Inflammatory macrophage treated with lipopolysaccharide for 1 hour (primary cell): ENCODE measurements at regions not wholly inside any gene's neighbourhood (a gene's known extent, or its start where the extent isn't known, plus 50 kb on each side); places are given as distances from the start of the nearest gene placed in this dataset.

ENCODE experiments used
- DNase-seq, 2 donors: peaks; one replicate each; pipeline ENCODE4 v3.0.0-alpha.2; 2020 to 2022

DNA sequence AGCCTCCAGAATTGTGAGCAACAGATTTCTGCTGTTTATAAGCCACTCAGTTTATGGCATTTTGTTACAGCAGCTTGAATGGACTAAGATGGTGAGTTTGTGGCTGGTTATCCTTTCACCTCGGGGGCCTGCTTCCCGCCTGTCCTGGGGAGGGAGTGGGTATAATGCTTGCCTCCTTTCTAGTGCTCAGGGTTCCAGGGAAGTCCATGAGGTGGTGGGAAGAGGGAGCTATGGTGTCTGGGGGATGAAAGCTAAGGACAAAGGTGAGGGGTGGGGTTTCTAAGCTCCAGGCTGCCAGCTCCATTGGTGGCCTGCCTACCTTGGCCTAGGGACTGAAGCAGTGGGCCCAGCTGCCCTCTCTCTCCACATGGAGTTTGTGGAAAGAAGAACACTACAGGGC, 50.2 kb upstream of the SDK2 start:
- no peak for DNase-seq

DNA sequence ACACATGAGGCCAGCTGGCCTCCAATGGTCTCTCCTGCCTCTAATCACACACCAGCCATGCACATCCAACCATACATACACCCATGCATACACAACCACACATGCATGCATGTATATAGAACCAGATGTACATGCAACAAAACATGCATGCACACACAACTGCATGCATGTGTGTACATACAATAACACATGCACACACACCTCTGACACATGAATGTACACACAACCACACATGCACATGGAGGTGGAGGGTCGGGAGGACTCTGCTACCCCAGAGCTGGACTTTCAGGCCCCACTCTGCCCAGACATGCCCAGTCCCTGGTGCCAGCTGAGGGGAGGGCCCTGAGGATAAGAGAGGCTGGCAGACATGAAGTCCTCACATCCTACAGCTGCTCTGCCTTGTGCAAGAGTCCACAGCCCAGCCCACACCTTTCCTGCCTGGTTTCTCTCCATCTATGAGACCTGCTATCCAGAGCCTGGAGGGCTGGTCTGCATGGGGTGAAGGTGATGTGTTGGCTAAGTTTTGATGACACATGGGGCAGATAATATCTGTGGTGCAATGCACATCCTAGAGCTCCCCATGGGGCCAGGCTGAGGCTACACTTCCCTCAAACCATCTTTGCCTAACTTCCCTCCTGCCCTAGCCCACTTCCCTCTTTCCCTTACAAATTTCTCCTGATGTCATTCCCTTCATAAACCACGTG, 50.9 kb upstream of the SDK2 start:
- peak; percentile 3 to 9 for DNase-seq

DNA sequence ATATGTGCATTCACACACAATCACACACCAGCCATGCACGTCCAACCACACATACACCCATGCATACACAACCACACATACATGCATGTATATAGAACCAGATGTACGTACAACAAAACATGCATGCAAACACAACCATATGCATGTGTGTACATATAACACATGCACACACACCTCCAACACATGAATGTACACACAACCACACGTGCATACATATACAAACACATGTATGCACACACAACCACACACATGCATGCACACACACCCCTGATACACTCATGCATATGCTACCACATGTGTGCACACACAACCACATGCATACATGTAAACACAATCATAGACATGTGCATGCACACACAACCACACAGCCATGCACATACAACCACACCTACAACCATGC, 52.0 kb upstream of the SDK2 start:
- no peak for DNase-seq

DNA sequence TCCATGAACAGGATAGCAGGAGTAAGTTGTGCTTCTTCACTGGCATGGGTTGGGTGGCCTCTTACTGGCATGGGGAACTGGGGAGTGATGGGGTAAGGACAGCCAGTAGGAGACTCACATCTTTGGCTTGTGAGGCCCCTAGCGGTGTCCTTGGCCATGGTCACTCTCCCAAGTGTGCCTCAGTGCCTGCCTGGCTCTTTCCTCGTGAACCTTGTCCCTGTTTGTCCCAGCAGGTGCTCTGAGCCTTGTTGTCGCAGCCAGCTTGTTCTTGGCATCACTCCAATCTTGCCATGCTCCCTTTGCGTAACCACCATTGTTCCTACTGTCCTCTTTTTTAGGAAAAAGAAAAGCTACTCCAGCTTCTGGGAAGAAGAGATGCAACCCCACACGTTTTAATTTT, 53.6 kb upstream of the SDK2 start:
- no peak for DNase-seq

DNA sequence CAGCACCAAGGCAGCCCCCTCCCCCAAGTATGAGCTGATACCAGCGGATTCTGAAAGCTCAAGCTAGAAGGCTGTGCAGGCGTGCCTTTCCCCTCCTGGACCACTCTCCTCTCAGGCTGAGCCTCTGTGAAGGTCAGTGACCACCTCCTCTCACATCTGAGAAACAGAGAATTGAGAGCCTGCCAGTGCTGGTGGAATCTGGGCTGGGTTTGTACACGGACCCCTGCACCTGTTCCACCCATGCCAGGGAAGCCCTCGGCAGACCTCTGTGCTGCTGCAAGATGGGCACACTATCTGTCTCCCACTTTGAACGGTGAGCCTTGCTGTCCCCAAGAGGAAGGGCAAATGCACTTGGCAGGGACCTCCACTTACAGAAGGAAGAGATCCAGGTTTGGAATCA, 54.7 kb upstream of the SDK2 start:
- DNase-seq, result no peak

DNA sequence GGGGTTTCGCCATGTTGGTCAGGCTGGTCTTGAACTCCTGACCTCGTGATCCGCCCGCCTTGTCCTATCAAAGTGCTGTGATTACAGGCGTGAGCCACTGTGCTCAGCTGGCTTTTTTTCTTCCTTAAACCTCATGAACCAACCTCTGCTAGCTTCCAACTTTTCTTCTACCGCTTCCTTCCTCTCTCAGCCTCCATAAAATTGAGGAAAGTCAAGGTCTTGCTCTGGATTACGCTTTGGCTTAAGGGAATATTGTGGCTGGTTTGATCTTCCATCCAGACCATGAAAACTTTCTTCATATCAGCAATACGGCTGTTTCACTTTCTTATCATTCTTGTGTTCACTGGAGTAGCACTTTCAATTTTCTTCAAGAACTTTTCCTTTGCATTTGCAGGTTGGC, 57.5 kb upstream of the SDK2 start:
- DNase-seq, result no peak

DNA sequence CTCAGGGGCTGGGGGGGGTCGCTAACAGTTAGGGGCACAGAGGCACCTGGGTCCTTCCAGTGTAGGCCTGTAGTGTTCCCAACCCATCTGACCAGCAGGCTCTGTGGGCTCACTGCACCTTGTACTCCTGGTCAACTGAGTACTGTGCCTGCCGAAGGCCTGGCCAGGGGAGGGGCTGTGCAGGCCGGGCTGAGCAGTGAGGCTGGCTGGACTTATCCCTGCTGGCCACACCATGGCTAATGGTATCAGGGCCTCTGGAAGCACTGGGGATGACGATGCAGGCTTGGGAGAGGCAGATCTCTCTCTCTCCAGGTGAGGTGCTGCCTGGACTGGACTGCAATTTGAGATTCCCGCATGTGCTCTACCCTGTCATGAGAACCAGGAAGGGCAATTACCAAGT, 58.9 kb upstream of the SDK2 start:
- no peak for DNase-seq

DNA sequence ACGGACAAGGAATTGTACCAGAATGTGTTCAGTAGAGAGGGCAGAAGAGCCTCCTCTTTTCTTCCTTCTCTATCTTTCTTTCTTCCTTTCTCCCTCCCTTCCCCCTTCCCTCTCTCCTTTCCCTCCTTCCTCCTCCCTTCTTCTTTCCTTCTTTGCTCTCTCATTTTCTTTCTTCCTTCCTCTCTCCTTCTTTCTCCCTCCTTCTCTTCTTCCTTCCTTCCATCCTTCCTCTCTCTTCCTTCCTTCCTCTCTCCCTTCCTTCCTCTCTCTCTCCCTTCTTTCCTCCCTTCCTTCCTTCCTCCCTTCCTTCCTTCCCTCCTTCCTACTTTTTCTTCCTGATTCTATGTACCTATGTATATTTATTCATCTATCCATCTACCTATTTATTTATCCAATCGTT, 59.7 kb upstream of the SDK2 start:
- no peak for DNase-seq

DNA sequence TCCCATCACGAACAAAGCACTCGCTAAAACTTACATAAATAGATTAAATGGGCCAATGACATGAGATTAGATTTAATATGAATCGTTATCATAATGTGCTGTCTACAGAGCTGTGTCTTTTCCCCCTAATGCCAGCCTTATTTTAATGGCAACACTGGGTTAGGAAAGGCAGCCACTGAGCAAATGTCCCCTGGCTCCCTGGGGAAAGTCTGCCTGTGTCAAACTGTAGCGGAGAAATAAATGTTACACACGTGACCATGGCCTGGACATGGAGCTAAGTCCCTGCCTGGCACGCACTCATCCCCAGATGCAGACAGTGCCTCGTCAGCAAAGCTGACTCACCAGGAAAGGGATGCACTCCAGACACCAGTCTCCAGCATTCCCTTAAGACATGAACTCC, 61.3 kb upstream of the SDK2 start:
- DNase-seq, result no peak

DNA sequence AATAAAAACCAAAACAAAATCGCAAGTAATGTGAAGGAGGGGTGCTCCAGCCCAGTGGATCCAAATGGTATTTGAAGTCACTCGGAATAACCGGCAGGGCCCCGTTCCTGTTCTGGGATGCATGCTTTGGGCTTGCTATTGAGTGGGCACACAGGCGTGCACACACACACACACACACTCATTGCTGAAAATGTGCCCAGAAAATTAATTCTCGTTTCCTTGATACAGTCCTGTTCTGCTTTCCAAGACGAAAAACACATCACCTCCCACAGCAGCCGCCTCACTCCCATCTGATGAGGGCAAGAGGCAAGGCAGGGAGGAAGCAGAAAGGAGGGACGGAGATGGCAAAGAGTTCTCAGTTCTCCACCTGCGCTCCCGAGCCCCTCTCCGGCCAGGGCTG, 62.2 kb upstream of the SDK2 start:
- DNase-seq, result no peak

DNA sequence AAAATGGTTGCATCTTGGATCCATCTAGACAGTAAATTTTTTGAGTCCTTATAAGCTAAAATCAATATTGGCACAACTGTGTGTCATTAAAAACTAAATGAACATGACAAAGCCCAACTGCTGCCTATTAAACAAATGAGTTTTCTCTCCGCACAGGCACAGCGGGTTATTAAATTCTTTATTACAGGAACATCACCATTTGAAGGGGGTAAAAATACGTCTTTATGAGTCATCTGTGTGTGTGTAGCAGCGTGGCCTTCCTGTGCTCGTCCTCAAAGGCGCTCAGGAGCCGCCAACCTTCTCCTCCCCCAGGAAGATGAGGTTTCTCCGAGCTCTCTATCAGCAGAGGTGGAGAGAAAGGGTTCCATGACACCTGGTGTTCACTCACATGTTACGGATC, 62.6 kb upstream of the SDK2 start:
- DNase-seq, result no peak

DNA sequence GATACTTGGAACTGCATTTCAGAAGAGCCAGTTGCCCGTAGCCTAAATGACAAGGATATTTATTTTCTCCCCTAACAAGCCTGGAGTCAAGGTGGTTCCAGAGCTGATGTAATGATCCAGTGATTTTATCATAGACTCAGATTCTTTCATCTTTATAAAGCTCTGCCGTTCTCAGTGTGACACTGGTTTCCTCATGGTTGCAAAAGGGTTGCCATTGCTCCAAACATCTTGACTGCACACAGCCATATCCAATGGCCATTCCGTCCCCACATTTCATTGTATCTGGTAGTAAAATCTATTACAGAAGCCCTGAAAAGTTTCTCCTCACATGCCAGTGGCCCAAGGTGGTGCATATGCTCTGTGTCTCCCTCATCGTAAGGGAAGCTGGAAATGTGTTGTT, 63.1 kb upstream of the SDK2 start:
- no peak for DNase-seq

DNA sequence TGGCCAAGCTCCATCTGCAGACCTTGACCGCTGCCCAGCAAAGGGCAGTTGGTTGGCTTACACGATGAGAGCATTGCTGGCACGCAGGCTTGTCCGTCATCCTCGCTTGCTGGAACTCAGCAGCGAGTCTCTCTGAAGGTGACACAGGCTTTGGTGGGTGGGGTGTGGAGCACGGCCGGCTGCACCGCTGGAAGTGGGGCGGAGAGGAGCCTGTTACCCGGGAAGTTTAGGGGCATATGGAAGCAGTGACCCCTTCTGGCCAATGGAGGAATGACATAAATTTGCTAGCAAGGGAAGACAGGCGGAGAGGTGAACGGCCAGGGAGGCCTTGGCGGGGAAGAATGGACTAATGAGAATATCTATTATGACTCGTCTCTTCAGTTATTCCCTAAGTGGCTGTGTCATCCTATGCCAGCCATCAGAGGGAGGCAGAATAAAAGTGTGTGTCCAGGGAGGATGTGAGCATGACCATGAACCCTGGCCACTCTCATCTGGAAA, 65.9 kb upstream of the SDK2 start:
- peak; percentile 25 to 92 for DNase-seq

DNA sequence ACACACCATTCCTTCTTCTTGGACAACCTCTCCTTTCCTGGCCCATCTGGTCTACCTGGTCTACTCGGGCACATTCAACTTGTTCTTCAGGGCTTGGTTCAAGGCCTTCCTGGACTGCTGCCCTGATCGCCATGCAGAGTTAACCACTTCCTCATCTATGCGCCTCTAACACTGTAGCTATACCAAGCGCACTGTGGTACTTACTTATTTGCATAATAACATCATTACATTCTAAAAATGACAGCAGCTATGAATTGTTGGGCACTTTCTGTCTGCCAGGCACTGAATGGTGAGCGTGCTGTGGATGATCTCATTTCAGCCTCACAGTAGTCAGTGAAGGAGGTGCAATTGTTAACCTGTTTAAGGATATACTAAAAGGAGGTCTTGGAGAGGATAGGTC, 66.9 kb upstream of the SDK2 start:
- peak in 1 of 2 donors; percentile 35 for DNase-seq

DNA sequence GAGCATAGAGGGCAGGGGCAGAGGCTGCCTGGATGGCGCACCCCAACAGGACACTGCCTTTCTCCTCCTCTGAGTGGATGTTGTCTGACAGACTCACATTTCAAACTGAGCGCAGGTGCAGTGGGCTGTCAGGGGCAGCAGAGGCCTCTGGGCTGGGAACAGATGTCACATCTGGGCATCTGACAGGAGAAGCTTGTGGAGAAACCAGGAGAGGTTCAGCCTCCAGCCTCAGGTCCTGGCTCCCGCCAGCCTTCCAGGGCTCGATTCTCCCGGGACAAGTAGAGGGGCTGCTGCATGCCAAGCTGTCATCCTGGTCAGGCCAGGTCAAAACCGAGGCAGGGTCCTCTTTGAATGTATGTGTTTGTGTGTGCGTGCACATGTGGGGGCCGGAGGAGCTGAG, 67.7 kb upstream of the SDK2 start:
- no peak for DNase-seq

DNA sequence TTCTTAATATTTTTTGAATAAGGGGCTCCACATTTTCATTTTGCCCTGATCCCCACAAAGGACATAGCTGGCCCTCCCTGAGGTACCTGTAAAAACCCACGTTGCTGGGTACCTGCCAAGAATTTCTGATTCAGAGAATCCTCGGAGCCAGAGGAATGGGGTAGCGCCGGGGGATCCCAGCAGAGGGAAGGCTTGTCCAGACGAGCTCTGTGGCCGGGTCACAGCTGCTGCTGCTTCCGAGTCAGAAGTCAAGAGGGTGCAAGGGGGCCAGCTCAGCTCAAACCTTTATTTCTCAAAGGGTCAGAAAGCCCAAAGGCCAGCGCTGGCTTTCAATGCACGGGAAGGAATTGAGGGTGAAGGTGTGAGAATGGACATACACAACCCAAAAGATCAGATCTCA, 68.9 kb upstream of the SDK2 start:
- DNase-seq, result no peak

DNA sequence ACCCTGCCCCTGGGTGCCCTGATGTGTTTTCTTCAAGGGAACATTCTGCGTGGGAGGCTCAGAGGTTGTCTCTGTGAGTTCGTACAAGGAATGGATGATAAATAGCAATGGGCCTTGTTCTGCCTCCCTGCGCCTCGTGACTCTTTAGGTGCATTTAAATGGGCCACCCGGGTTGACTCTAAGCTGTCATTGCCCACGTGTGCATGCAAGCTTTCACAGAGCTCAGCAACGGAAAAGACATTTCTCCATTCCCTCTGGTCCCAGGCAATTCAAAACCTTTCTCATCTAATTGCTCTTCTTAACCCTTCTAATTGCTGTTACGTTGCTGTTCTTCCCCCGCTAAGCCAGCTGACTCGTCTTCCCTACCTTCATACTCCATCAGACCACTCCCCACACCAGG, 71.5 kb upstream of the SDK2 start:
- DNase-seq, result no peak

DNA sequence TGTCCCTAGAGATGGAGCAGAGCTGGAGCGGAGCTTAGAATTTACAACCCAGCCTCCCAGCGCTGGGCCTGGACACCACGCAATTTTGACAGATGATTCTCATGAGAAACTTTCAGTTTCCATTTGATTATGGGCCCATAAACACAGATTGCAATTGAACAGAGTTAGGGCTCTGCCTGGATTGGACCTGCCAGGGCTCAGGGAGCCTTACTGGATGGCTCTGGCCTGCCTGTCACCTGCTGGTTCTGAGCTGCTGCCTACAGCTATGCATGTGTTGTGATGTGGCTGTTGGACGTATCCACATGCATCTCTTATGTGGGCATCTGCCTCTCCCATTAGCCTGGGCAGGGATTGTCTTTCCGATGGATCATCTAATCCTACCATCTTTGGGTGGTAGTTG, 73.4 kb upstream of the SDK2 start:
- no peak for DNase-seq

DNA sequence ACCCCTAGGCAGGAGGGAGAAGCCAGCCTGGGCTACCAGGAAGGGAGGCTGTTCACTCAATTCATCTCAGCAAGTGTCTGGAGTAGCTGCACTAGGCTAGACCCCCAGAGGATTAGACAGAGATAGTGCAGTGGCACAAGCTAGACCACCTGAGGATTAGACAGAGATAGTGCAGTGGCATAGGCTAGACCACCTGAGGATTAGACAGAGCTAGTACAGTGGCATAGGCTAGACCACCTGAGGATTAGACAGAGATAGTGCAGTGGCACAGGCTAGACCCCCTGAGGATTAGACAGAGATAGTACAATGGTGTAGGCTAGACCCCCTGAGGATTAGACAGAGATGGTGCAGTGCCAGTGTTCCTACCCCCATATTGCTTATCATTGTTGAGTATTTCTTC, 74.1 kb upstream of the SDK2 start:
- DNase-seq, result no peak

DNA sequence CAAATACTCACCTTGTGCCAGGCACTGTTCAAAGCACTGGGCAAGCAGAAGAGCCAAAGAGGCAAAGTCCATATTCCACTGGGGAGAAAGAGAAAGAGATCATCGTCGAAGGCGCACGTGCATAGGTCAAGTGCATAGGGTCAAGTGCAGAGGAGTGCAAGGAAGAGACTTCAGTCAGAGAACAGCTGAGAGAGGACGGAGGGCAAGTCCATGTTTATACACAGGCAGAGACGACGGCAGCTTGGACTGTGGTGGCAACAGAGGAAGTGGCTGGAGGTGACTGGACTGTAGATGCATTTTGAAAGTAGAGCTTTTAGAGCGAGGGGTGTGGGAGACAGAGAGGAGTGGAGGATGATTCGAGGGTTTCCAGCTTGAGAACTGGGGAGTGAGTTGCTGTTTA, 74.7 kb upstream of the SDK2 start:
- DNase-seq, result no peak

DNA sequence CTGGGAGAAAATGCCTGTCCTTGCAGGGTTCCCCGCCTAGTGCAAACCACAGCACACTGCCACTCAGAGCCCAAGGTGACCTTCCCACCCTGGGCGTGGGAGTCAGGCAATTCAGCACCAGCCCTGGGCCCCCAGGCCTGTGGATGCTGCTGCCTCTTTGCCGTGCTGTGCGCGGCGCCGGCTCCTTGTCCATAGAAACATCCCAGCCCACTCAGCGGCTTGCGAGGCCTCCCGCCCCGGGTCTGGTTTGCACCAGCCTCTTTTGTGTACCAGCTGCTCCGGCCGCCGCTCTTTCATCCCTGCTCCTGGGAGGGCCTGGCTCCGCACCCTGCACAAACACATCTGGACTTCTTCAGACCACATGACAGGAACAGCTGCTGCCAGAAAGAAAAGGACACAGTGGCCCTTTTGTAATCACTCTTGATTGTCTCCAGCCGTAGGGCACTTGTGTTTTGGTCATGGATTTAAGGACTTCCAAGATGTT, 75.4 kb upstream of the SDK2 start:
- DNase-seq, result no peak

DNA sequence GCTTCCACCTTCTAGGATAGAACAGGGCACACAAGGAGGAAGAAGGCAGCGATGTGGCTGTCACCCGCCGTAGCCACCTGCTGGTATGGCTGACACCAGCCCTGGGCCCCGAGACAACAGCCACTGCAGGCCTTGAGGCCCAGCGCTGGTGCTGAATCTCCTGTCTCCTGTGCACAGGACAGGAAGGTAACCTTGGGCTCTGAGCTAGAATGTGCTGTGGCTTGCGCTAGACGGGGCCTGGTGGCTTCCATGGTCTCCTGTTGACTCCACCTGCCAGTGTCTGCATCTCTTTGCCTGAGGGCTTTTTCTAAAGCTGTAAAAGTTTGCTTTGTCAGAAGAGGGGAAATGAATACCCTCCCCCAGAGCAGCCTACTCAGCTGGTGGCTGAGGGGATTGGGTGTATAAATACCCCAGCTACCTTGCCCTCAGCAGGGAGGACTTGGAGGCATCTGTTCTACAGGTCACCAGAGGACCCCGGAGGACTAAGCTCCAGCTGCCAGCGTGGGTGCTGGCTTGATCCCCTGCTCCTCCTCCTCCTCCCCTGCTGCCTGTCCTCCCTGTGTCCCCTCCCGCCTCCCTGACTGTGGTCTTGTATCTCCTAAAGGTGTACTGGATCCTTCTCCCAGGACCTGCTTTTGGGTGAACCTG, 76.1 kb upstream of the SDK2 start:
- no peak for DNase-seq

DNA sequence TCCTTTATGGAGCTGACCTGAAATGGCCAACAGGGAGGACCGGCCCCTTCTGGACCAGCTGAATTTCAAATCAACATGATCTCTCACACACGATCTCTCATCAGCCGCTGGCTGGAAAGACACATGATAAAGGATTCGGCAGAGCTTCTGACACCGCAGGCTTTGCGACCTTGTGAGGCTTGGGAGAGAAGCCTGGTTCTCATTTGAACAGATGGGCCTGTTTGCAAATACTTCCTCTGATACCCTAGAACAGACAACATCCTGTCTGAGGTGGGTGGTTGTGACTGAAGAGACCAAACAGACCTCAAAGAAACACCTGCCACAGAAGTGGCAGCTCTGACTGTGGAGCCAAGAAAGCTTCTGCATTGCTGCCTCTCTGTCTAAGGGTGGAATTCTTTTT, 77.9 kb upstream of the SDK2 start:
- DNase-seq, result no peak

DNA sequence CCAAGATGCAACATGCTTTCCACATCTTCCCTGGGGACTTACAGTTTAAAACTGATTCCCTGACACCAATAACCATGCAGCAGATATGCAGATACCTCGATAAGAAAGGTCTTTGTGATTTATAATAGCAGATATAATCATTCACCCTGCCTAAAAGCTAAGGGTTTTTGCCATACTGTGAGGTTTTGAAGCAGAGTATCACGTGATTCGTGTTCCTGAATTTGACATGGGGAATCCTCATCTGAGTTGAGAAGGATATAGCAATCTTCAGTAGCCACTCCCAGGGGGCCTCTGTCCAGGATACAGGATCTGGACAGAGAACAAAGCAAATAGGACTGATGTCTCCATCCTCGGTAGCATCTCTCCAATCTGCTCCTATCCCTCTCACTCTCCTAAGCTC, 79.1 kb upstream of the SDK2 start:
- no peak for DNase-seq

DNA sequence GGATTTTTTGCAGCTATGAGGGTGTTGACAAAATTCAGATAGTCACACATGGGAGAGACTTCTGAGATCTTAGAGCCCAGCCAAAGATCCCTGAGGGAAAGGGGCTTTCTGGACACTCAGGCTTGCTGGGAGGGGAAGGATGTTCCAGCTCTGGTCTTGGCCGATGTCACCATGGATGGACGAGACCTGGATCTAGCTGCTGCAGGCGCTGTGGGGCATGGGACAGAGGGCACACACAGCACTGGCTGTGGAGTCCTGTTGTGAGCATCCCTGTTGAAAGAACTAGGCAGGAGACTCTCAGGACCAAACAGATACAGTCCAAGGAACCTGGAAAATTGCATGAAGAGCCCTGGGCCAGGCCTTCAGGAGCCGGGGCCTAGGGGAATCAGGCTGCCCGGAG, 80.1 kb upstream of the SDK2 start:
- DNase-seq, result no peak
